Activated T-helper 1 cell treated with anti-CD3 and anti-CD28 coated beads, Interleukin-12 subunit alpha, Interleukin-12 subunit beta, Interleukin-2, Interleukin-4 antibody, amounts not matched to agents 30 ng/mL and 10 ng/mL and 1 ng/mL, durations not matched to agents 14 hours and 24 hours and 36 hours (primary cell): ENCODE measurements at regions not wholly inside any gene's neighbourhood (a gene's known extent, or its start where the extent isn't known, plus 50 kb on each side); places are given as distances from the start of the nearest gene placed in this dataset.

ENCODE experiments used
- DNase-seq: peaks from one replicate; pipeline ENCODE4 v3.0.0; 2021; ENCODE audit warnings: low spot score
- H3K27ac Mint-ChIP-seq: one replicate; pipeline ENCODE4 v1.8.0; 2021; ENCODE audit warnings: mild to moderate bottlenecking, mixed read lengths
- H3K27me3 Mint-ChIP-seq: one replicate; pipeline ENCODE4 v1.8.0; 2022; ENCODE audit warnings: mild to moderate bottlenecking, moderate library complexity, mixed read lengths; ENCODE audit not compliant: insufficient read depth
- H3K36me3 Mint-ChIP-seq: one replicate; pipeline ENCODE4 v1.8.0; 2021; ENCODE audit warnings: low read depth, mixed read lengths
- H3K4me1 Mint-ChIP-seq: one replicate; pipeline ENCODE4 v1.8.0; 2021; ENCODE audit warnings: low read depth, mixed read lengths
- H3K4me3 Mint-ChIP-seq: one replicate; pipeline ENCODE4 v1.8.0; 2021; ENCODE audit warnings: mild to moderate bottlenecking, moderate library complexity, mixed read lengths
- H3K9me3 Mint-ChIP-seq: one replicate; pipeline ENCODE4 v1.8.0; 2021; ENCODE audit warnings: mixed read lengths
- intact Hi-C: fragments of 100-400 bp; cut with micrococcal nuclease; formaldehyde crosslinking; loops from one replicate; pipeline ENCODE4 v1.15.1; 2024

- no peak overlapping the region for H3K4me3 Mint-ChIP-seq
- H3K27ac Mint-ChIP-seq = no peak overlapping the region
- no peaks in the 10 kb centered on the region for H3K27me3 Mint-ChIP-seq
- no peaks in the 10 kb centered on the region for H3K36me3 Mint-ChIP-seq
- DNase-seq = no peak
- H3K4me1 Mint-ChIP-seq = no peaks in the 10 kb centered on the region
- peaks cover 4% of the 10 kb centered on the region for H3K9me3 Mint-ChIP-seq
- intact Hi-C loops = no loop called here
These were observed 120.2 kb upstream of the ESRRG start for GRCh38 chr1:216843409-216843808.

GRCh38 chr1:216841165-216841564, 117.9 kb upstream of the ESRRG start:
- H3K27ac Mint-ChIP-seq = no peak overlapping the region
- no peak for DNase-seq
- H3K4me3 Mint-ChIP-seq = no peak overlapping the region
- H3K36me3 Mint-ChIP-seq = no peaks in the 10 kb centered on the region
- H3K27me3 Mint-ChIP-seq = no peaks in the 10 kb centered on the region
- H3K4me1 Mint-ChIP-seq = no peaks in the 10 kb centered on the region
- H3K9me3 Mint-ChIP-seq = peaks cover 4% of the 10 kb centered on the region
- intact Hi-C loops = no loop called here

GRCh38 chr1:216836316-216836715, 113.1 kb upstream of the ESRRG start:
- Mint-ChIP-seq H3K27ac (no peak overlapping the region), H3K4me3 (no peak overlapping the region), H3K4me1 (no peaks in the 10 kb centered on the region), H3K27me3 (no peaks in the 10 kb centered on the region), H3K36me3 (no peaks in the 10 kb centered on the region), H3K9me3 (peaks cover 15% of the 10 kb centered on the region)
- no peak for DNase-seq
- intact Hi-C loops = no loop called here

GRCh38 chr1:216833509-216833908, 110.3 kb upstream of the ESRRG start:
- Mint-ChIP-seq H3K4me3 (no peak overlapping the region), H3K36me3 (no peaks in the 10 kb centered on the region), H3K27me3 (no peaks in the 10 kb centered on the region), H3K27ac (no peak overlapping the region), H3K4me1 (no peaks in the 10 kb centered on the region), H3K9me3 (peaks cover 11% of the 10 kb centered on the region)
- intact Hi-C loops = no loop called here
- no peak for DNase-seq

GRCh38 chr1:216832192-216832591, 109.0 kb upstream of the ESRRG start:
- H3K36me3 Mint-ChIP-seq = no peaks in the 10 kb centered on the region
- H3K4me1 Mint-ChIP-seq = no peaks in the 10 kb centered on the region
- DNase-seq = no peak
- H3K27me3 Mint-ChIP-seq = no peaks in the 10 kb centered on the region
- H3K27ac Mint-ChIP-seq = no peak overlapping the region
- intact Hi-C loops = no loop called here
- H3K4me3 Mint-ChIP-seq = no peak overlapping the region
- H3K9me3 Mint-ChIP-seq = peaks cover 13% of the 10 kb centered on the region

- Mint-ChIP-seq H3K4me3 (no peak overlapping the region), H3K27ac (no peak overlapping the region), H3K9me3 (peaks cover 14% of the 10 kb centered on the region), H3K27me3 (no peaks in the 10 kb centered on the region), H3K36me3 (no peaks in the 10 kb centered on the region), H3K4me1 (no peaks in the 10 kb centered on the region)
- intact Hi-C loops = no loop called here
- no peak for DNase-seq
These were observed 107.4 kb upstream of the ESRRG start for GRCh38 chr1:216830424-216831210.

- H3K27ac Mint-ChIP-seq = no peak overlapping the region
- H3K4me1 Mint-ChIP-seq = no peaks in the 10 kb centered on the region
- H3K36me3 Mint-ChIP-seq = no peaks in the 10 kb centered on the region
- peaks cover 3% of the 10 kb centered on the region for H3K9me3 Mint-ChIP-seq
- DNase-seq = no peak
- intact Hi-C loops = no loop called here
- H3K27me3 Mint-ChIP-seq = no peaks in the 10 kb centered on the region
- H3K4me3 Mint-ChIP-seq = no peak overlapping the region
These were observed 104.0 kb upstream of the ESRRG start for GRCh38 chr1:216827251-216827650.

GRCh38 chr1:216826646-216827045, 103.4 kb upstream of the ESRRG start:
- intact Hi-C loops = no loop called here
- Mint-ChIP-seq H3K4me3 (no peak overlapping the region), H3K9me3 (peaks cover 3% of the 10 kb centered on the region), H3K27ac (no peak overlapping the region), H3K4me1 (no peaks in the 10 kb centered on the region), H3K36me3 (no peaks in the 10 kb centered on the region), H3K27me3 (no peaks in the 10 kb centered on the region)
- DNase-seq = no peak

GRCh38 chr1:216826214-216826613, 103.0 kb upstream of the ESRRG start:
- no peaks in the 10 kb centered on the region for H3K36me3 Mint-ChIP-seq
- intact Hi-C loops = no loop called here

GRCh38 chr1:216825557-216825956, 102.3 kb upstream of the ESRRG start:
- Mint-ChIP-seq H3K4me3 (no peak overlapping the region), H3K36me3 (no peaks in the 10 kb centered on the region), H3K27ac (no peak overlapping the region), H3K4me1 (no peaks in the 10 kb centered on the region), H3K9me3 (peaks cover 3% of the 10 kb centered on the region), H3K27me3 (no peaks in the 10 kb centered on the region)
- no peak for DNase-seq
- intact Hi-C loops = no loop called here

More at GRCh38 chr1:216826214-216826613, 103.0 kb upstream of the ESRRG start:
- H3K4me1 Mint-ChIP-seq = no peaks in the 10 kb centered on the region
- H3K9me3 Mint-ChIP-seq = peaks cover 3% of the 10 kb centered on the region
- no peaks in the 10 kb centered on the region for H3K27me3 Mint-ChIP-seq
- no peak overlapping the region for H3K27ac Mint-ChIP-seq
- H3K4me3 Mint-ChIP-seq = no peak overlapping the region
- no peak for DNase-seq

GRCh38 chr1:216824511-216824910, 101.3 kb upstream of the ESRRG start:
- Mint-ChIP-seq H3K27ac (no peak overlapping the region), H3K27me3 (no peaks in the 10 kb centered on the region), H3K9me3 (peaks cover 3% of the 10 kb centered on the region), H3K4me3 (no peak overlapping the region), H3K4me1 (no peaks in the 10 kb centered on the region), H3K36me3 (no peaks in the 10 kb centered on the region)
- intact Hi-C loops = no loop called here
- DNase-seq = no peak

- Mint-ChIP-seq H3K4me3 (no peak overlapping the region), H3K4me1 (no peaks in the 10 kb centered on the region), H3K36me3 (no peaks in the 10 kb centered on the region), H3K9me3 (peaks cover 3% of the 10 kb centered on the region), H3K27me3 (no peaks in the 10 kb centered on the region), H3K27ac (no peak overlapping the region)
- no peak for DNase-seq
- intact Hi-C loops = no loop called here
These were observed 100.5 kb upstream of the ESRRG start for GRCh38 chr1:216823731-216824130.

GRCh38 chr1:216822480-216822879, 99.3 kb upstream of the ESRRG start:
- Mint-ChIP-seq H3K27me3 (no peaks in the 10 kb centered on the region), H3K27ac (no peak overlapping the region), H3K9me3 (peaks cover 3% of the 10 kb centered on the region), H3K4me1 (no peaks in the 10 kb centered on the region), H3K4me3 (no peak overlapping the region), H3K36me3 (no peaks in the 10 kb centered on the region)
- intact Hi-C loops = no loop called here
- no peak for DNase-seq

- Mint-ChIP-seq H3K9me3 (no peaks in the 10 kb centered on the region), H3K4me1 (no peaks in the 10 kb centered on the region), H3K4me3 (no peak overlapping the region), H3K27ac (no peak overlapping the region), H3K27me3 (no peaks in the 10 kb centered on the region), H3K36me3 (no peaks in the 10 kb centered on the region)
- intact Hi-C loops = no loop called here
- no peak for DNase-seq
These were observed 97.1 kb upstream of the ESRRG start for GRCh38 chr1:216820345-216820744.
